ENCODE measurements at regions not wholly inside any gene's neighbourhood (a gene's known extent, or its start where the extent isn't known, plus 50 kb on each side); places are given as distances from the start of the nearest gene placed in this dataset.

DNA sequence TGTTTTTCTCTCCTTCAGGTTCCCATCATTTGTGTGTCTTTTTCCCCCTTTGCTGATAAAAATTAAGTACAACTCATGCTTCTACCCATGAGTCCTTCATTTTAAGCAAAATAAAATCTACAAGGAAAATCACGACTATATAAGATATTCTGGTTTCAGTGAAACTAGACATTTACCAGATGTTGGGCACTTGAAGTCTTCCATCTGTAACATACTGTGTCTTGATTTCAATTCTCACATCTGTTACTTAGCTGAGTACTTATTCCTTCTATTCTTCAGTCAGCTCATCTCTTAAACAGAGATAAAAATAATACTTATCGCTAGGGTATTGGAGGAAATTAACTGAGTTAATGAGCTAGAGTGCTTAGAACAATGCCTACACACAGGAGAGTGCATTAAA, 893.0 kb upstream of the SOX9 start:
- Histone ChIP-seq H4K8ac (ENCODE audit: low read depth in 2 of 2, low read length in 2 of 2) (no peak overlapping the region), H2BK5ac (ENCODE audit: low read depth, low read length, poor library complexity, severe bottlenecking) (no peak overlapping the region), H3K56ac (ENCODE audit: extremely low read depth, insufficient read depth, low read length) (no peak overlapping the region), H3K4me2 (ENCODE audit: low read depth, low read length) (no peak overlapping the region), H4K91ac (ENCODE audit: insufficient read depth, low read depth, low read length) (no peak overlapping the region), H3K23ac (ENCODE audit: low read depth, low read length) (no peak overlapping the region), H3K9me1 (ENCODE audit: insufficient read depth, low read length) (no peaks in the 10 kb centered on the region), H2AK5ac (ENCODE audit: low read depth, low read length) (no peak overlapping the region), H3K27me3 (ENCODE audit: control insufficient read depth, insufficient read depth, low read length) (no peaks in the 10 kb centered on the region), H3K4ac (ENCODE audit: low read depth, low read length) (no peak overlapping the region), H3K18ac (ENCODE audit: low read depth, low read length) (0 out of 2 replicates have a peak overlapping the region, but pooled peaks have one; percentile 7), H3K14ac (replicated peaks; ENCODE audit: low read depth, low read length) (no peak overlapping the region), H2AFZ (replicated peaks; ENCODE audit: low read length, poor library complexity) (no peak overlapping the region), H3K4me3 (ENCODE audit: insufficient read depth, low read depth, low read length) (no peak overlapping the region), H3K9me3 (ENCODE audit: control insufficient read depth, insufficient read depth, low read length) (no peaks in the 10 kb centered on the region), H3K4me1 (ENCODE audit: control insufficient read depth, insufficient read depth, low read length) (peaks cover 2% of the 10 kb centered on the region; the same call in 1 of the 2 replicates), H3K36me3 (ENCODE audit: control insufficient read depth, insufficient read depth, low read length) (no peaks in the 10 kb centered on the region), H2AK9ac (replicated peaks; ENCODE audit: low read depth, low read length, poor library complexity) (no peak overlapping the region), H4K5ac (ENCODE audit: low read depth, low read length) (no peak overlapping the region), H3K79me1 (ENCODE audit: low read depth in 1 of 2, low read length in 2 of 2) (no peaks in the 10 kb centered on the region), H2BK20ac (ENCODE audit: low read depth, low read length) (no peak overlapping the region), H2BK15ac (ENCODE audit: low read depth, low read length) (no peak overlapping the region), H3K9ac (ENCODE audit: low read depth, low read length) (no peak overlapping the region), H3K27ac (ENCODE audit: insufficient read depth, low read length) (no peak overlapping the region), H4K20me1 (ENCODE audit: insufficient read depth, low read length) (no peaks in the 10 kb centered on the region), H2BK120ac (ENCODE audit: low read depth, low read length) (no peak overlapping the region)
- CTCF ChIA-PET, result interaction anchor here (1.1 kb wide), 1 partner anchor 461 kb away, joined by 3 read pairs; no protein-coding TSS in a partner anchor
- no CpG with 5 or more reads among the region's 2 CpGs for WGBS, 2 experiments (ENCODE audit: extremely low coverage in 2 of 2, insufficient read length in 1 of 2)
- BruUV-seq (replicated peaks), result no TSS peak
- POLR2A ChIA-PET (ENCODE audit: unreplicated experiment), result no interaction called here
- no peak for ATAC-seq (ENCODE audit: low read depth)
- in situ Hi-C loops (cut with MboI; ENCODE audit: low sequenced_read_pairs) (loop anchor here (25.0 kb wide), 1 partner anchor 1309 kb away; no protein-coding TSS in a partner anchor), intact Hi-C loops (cut with micrococcal nuclease) (no loop called here), dilution Hi-C loops (cut with HindIII; ENCODE audit: low sequenced_read_pairs, unreplicated experiment) (no loop called here)
- DNase-seq, result no peak
- TF ChIP-seq, protein P1, sequence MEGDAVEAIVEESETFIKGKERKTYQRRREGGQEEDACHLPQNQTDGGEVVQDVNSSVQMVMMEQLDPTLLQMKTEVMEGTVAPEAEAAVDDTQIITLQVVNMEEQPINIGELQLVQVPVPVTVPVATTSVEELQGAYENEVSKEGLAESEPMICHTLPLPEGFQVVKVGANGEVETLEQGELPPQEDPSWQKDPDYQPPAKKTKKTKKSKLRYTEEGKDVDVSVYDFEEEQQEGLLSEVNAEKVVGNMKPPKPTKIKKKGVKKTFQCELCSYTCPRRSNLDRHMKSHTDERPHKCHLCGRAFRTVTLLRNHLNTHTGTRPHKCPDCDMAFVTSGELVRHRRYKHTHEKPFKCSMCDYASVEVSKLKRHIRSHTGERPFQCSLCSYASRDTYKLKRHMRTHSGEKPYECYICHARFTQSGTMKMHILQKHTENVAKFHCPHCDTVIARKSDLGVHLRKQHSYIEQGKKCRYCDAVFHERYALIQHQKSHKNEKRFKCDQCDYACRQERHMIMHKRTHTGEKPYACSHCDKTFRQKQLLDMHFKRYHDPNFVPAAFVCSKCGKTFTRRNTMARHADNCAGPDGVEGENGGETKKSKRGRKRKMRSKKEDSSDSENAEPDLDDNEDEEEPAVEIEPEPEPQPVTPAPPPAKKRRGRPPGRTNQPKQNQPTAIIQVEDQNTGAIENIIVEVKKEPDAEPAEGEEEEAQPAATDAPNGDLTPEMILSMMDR (conservative IDR thresholded peaks at IDR 0.05; ENCODE audit: low read depth, low read length), result no peak
- TF ChIP-seq SMC3 (IDR thresholded peaks at IDR 0.05; ENCODE audit: low read depth, low read length), result no peak
- TF ChIP-seq NFE2L2 (IDR thresholded peaks at IDR 0.05; ENCODE audit: low read depth, low read length), result no peak
- no peak for TF ChIP-seq FOS (IDR thresholded peaks at IDR 0.05; ENCODE audit: low read depth, low read length)
- TF ChIP-seq MAZ (IDR thresholded peaks at IDR 0.05; ENCODE audit: borderline replicate concordance, low read depth, low read length), result no peak
- no peak for TF ChIP-seq CHD1 (IDR thresholded peaks at IDR 0.05; ENCODE audit: low read depth, low read length)
- TF ChIP-seq RAD21 (IDR thresholded peaks at IDR 0.05; ENCODE audit: low read length), result no peak
- no peak for TF ChIP-seq USF2 (IDR thresholded peaks at IDR 0.05; ENCODE audit: low read depth, low read length)
- TF ChIP-seq MAFK (IDR thresholded peaks at IDR 0.05; ENCODE audit: low read depth, low read length), result no peak
- no peak for TF ChIP-seq CEBPB (IDR thresholded peaks at IDR 0.05; ENCODE audit: low read depth, low read length)
- no peak for TF ChIP-seq BHLHE40 (IDR thresholded peaks at IDR 0.05; ENCODE audit: low read depth, low read length)
- TF ChIP-seq RFX5 (IDR thresholded peaks at IDR 0.05; ENCODE audit: low read depth, low read length), result no peak
- no peak for TF ChIP-seq RCOR1 (IDR thresholded peaks at IDR 0.05; ENCODE audit: insufficient replicate concordance, low read length)
- no peak for TF ChIP-seq POLR2A (IDR thresholded peaks at IDR 0.05; ENCODE audit: low read depth, low read length)
- no peak for TF ChIP-seq ELK1 (IDR thresholded peaks at IDR 0.05; ENCODE audit: borderline replicate concordance, low read depth, low read length)
- no peak for TF ChIP-seq MXI1 (IDR thresholded peaks at IDR 0.05; ENCODE audit: borderline replicate concordance, low read depth, low read length)

All from IMR-90 (cell line).